GM23338 (cell line): ENCODE measurements at regions not wholly inside any gene's neighbourhood (a gene's known extent, or its start where the extent isn't known, plus 50 kb on each side); places are given as distances from the start of the nearest gene placed in this dataset.
A peak's percentile ranks its signal among the peaks of the same experiment; 100 is the strongest.

Experiments used
- ATAC-seq: fragments of 200-7000 bp; cut with Tn5 transposase; 3 replicates; pipeline ENCODE4 v1.9.1; 2020
- DNase-seq: peaks from one replicate; pipeline ENCODE4 v3.0.0-alpha.2; 2015; ENCODE audit warnings: low spot score
- H2AFZ ChIP-seq: fragments of 200-600 bp; sonication (generic); 2 replicates; pipeline ENCODE4 v1.8.0; 2016; ENCODE audit warnings: antibody characterized with exemption, mild to moderate bottlenecking, moderate library complexity
- H3F3A ChIP-seq: fragments of 200-600 bp; sonication (generic); replicated peaks from 2 replicates; pipeline ENCODE4 v1.8.0; 2017; ENCODE audit warnings: antibody characterized with exemption, mixed run types, low read depth
- H3K27ac ChIP-seq: fragments of 200-600 bp; sonication (generic); 2 replicates; pipeline ENCODE4 v1.6.1; 2016; ENCODE audit warnings: low read depth
- H3K27me3 ChIP-seq: fragments of 200-600 bp; sonication (generic); 2 replicates; pipeline ENCODE4 v1.8.0; 2016; ENCODE audit warnings: mild to moderate bottlenecking, mixed run types, moderate library complexity; ENCODE audit not compliant: insufficient read depth
- H3K36me3 ChIP-seq: fragments of 200-600 bp; sonication (generic); 2 replicates; pipeline ENCODE4 v1.8.0; 2016; ENCODE audit warnings: mild to moderate bottlenecking; ENCODE audit not compliant: insufficient read depth
- H3K4me1 ChIP-seq: fragments of 200-600 bp; sonication (generic); 2 replicates; pipeline ENCODE4 v1.8.0; 2016; ENCODE audit warnings: mild to moderate bottlenecking, moderate library complexity; ENCODE audit not compliant: insufficient read depth
- H3K4me2 ChIP-seq: fragments of 200-600 bp; sonication (generic); 2 replicates; pipeline ENCODE4 v1.7.1; 2017; ENCODE audit warnings: mixed run types
- H3K4me3 ChIP-seq: fragments of 200-600 bp; sonication (generic); 2 replicates; pipeline ENCODE4 v1.6.1; 2016; ENCODE audit warnings: mixed run types
- H3K79me2 ChIP-seq: fragments of 200-600 bp; sonication (generic); replicated peaks from 2 replicates; pipeline ENCODE4 v1.8.0; 2017; ENCODE audit warnings: mild to moderate bottlenecking; ENCODE audit not compliant: insufficient read depth
- H3K9me2 ChIP-seq: fragments of 200-600 bp; sonication (generic); 2 replicates; pipeline ENCODE4 v1.8.0; 2017; ENCODE audit not compliant: insufficient read depth
- H4K20me1 ChIP-seq: fragments of 200-600 bp; sonication (generic); replicated peaks from 2 replicates; pipeline ENCODE4 v1.8.0; 2017; ENCODE audit warnings: mild to moderate bottlenecking; ENCODE audit not compliant: insufficient read depth
- H3K27ac Mint-ChIP-seq: 2 replicates; pipeline ENCODE4 v1.8.0; 2020; ENCODE audit warnings: inconsistent platforms, mild to moderate bottlenecking, moderate library complexity, mixed read lengths
- H3K27me3 Mint-ChIP-seq: 3 replicates; pipeline ENCODE4 v1.8.0; 2022; ENCODE audit warnings: low read depth, mild to moderate bottlenecking, moderate library complexity, mixed read lengths, inconsistent platforms; ENCODE audit not compliant: insufficient read depth, poor library complexity
- H3K36me3 Mint-ChIP-seq: 3 replicates; pipeline ENCODE4 v1.8.0; 2021; ENCODE audit warnings: low read depth, mild to moderate bottlenecking, inconsistent platforms, moderate library complexity, mixed read lengths
- H3K4me1 Mint-ChIP-seq: 3 replicates; pipeline ENCODE4 v1.8.0; 2020; ENCODE audit warnings: mild to moderate bottlenecking, inconsistent platforms, mixed read lengths
- H3K4me3 Mint-ChIP-seq: 3 replicates; pipeline ENCODE4 v1.8.0; 2021; ENCODE audit warnings: moderate library complexity, mild to moderate bottlenecking, inconsistent platforms, mixed read lengths
- H3K9me3 Mint-ChIP-seq: 3 replicates; pipeline ENCODE4 v1.8.0; 2020; ENCODE audit warnings: moderate library complexity, mild to moderate bottlenecking, inconsistent platforms, mixed read lengths
- CREB1 ChIP-seq: fragments of 250-450 bp; sonication (Bioruptor Pico); IDR thresholded peaks from 2 replicates; pipeline ENCODE4 v1.5.0; 2020; ENCODE audit warnings: low read depth, mild to moderate bottlenecking, moderate library complexity
- EZH2phosphoT487 ChIP-seq: fragments of 200-600 bp; sonication (generic); IDR thresholded peaks from one replicate; pipeline ENCODE4 v1.8.1; 2018; ENCODE audit warnings: antibody characterized with exemption; ENCODE audit not compliant: unreplicated experiment
- POLR2AphosphoS5 ChIP-seq: IDR thresholded peaks from 2 replicates; pipeline ENCODE4 v1.6.1; 2016; ENCODE audit warnings: antibody characterized with exemption, low read depth
- STAT1 ChIP-seq: IDR thresholded peaks from one replicate; pipeline ENCODE4 v1.6.1; 2016; ENCODE audit warnings: antibody characterized with exemption; ENCODE audit not compliant: unreplicated experiment
- ZNF114 ChIP-seq: fragments of 250-450 bp; sonication (Bioruptor Pico); IDR thresholded peaks from 2 replicates; pipeline ENCODE4 v1.5.0; 2020; ENCODE audit warnings: mild to moderate bottlenecking, moderate library complexity
- ZNF331 ChIP-seq: fragments of 250-450 bp; sonication (Bioruptor Pico); IDR thresholded peaks from 2 replicates; pipeline ENCODE4 v1.5.0; 2020; ENCODE audit warnings: low read depth, mild to moderate bottlenecking, moderate library complexity
- TF ChIP-seq, protein P1 (sequence below): IDR thresholded peaks from 2 replicates; pipeline ENCODE4 v1.6.1; 2016; ENCODE audit warnings: antibody characterized with exemption
- TF ChIP-seq, protein P2 (sequence below), 2 experiments: fragments of 200-600 bp in 1 of 2; sonication (generic) in 1 of 2; conservative IDR thresholded peaks; 2 replicates each; pipeline versions ENCODE4 v1.5.1 to v1.6.1; 2016 to 2017; ENCODE audit warnings: antibody characterized with exemption in 2 of 2, low read depth in 2 of 2, mild to moderate bottlenecking in 2 of 2, moderate library complexity in 1 of 2
- TF ChIP-seq, protein P3 (sequence below): fragments of 250-450 bp; sonication (Bioruptor Pico); IDR thresholded peaks from 2 replicates; pipeline ENCODE4 v1.5.0; 2020; ENCODE audit warnings: mild to moderate bottlenecking, moderate library complexity

DNA sequence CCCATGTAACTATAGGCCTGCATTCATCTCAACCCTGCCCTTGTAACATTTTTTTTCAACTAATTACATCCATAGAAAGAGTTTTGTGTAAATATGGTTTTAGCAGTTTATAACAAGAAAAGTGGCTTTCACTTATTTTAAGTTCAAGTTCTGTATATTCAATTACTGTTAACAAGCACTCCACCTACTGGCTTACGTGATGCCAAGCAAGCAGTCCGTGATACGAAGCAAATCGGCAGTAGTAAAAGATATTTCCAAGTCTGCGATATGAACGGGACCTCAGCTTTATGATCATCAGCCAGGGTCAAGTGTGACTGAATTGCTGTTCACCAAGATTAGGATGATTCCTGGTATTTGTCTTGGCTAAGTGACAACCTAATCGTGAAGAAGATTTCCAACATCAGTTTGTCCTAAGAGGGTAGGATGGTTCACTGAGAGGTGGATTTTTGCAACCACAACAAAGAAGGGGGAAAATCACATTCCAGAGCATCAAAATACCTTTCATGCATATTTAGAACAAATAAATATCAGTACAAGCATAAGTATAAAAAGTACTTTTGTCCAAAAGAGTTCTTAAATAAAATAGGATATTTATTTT lies 456.2 kb downstream of the FOXG1 start:
- Mint-ChIP-seq H3K27me3 (no peaks in the 10 kb centered on the region), H3K4me1 (no peaks in the 10 kb centered on the region), H3K4me3 (no peak overlapping the region), H3K27ac (no peak overlapping the region), H3K36me3 (no peaks in the 10 kb centered on the region), H3K9me3 (no peaks in the 10 kb centered on the region)
- H2AFZ ChIP-seq: no peak overlapping the region
- H3K9me2 ChIP-seq: no peaks in the 10 kb centered on the region
- no peak overlapping the region for H3K27ac ChIP-seq
- H3K79me2 ChIP-seq: no peaks in the 10 kb centered on the region
- H3K36me3 ChIP-seq: no peaks in the 10 kb centered on the region
- no peaks in the 10 kb centered on the region for H4K20me1 ChIP-seq
- H3K27me3 ChIP-seq: no peaks in the 10 kb centered on the region
- ATAC-seq: peak; percentile 34; the same call in 1 of the 3 replicates
- TF ChIP-seq, protein P1, sequence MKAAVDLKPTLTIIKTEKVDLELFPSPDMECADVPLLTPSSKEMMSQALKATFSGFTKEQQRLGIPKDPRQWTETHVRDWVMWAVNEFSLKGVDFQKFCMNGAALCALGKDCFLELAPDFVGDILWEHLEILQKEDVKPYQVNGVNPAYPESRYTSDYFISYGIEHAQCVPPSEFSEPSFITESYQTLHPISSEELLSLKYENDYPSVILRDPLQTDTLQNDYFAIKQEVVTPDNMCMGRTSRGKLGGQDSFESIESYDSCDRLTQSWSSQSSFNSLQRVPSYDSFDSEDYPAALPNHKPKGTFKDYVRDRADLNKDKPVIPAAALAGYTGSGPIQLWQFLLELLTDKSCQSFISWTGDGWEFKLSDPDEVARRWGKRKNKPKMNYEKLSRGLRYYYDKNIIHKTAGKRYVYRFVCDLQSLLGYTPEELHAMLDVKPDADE: no peak
- TF ChIP-seq, protein P2, sequence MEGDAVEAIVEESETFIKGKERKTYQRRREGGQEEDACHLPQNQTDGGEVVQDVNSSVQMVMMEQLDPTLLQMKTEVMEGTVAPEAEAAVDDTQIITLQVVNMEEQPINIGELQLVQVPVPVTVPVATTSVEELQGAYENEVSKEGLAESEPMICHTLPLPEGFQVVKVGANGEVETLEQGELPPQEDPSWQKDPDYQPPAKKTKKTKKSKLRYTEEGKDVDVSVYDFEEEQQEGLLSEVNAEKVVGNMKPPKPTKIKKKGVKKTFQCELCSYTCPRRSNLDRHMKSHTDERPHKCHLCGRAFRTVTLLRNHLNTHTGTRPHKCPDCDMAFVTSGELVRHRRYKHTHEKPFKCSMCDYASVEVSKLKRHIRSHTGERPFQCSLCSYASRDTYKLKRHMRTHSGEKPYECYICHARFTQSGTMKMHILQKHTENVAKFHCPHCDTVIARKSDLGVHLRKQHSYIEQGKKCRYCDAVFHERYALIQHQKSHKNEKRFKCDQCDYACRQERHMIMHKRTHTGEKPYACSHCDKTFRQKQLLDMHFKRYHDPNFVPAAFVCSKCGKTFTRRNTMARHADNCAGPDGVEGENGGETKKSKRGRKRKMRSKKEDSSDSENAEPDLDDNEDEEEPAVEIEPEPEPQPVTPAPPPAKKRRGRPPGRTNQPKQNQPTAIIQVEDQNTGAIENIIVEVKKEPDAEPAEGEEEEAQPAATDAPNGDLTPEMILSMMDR (conservative IDR thresholded peaks at IDR 0.05; ENCODE audit: low read depth in 2 of 2): peak; percentile 58 to 64
- H3K4me1 ChIP-seq: no peaks in the 10 kb centered on the region
- H3K4me2 ChIP-seq: no peak overlapping the region
- no peak overlapping the region for H3K4me3 ChIP-seq
- DNase-seq: peak; percentile 51
- no peaks in the 10 kb centered on the region for H3F3A ChIP-seq

DNA sequence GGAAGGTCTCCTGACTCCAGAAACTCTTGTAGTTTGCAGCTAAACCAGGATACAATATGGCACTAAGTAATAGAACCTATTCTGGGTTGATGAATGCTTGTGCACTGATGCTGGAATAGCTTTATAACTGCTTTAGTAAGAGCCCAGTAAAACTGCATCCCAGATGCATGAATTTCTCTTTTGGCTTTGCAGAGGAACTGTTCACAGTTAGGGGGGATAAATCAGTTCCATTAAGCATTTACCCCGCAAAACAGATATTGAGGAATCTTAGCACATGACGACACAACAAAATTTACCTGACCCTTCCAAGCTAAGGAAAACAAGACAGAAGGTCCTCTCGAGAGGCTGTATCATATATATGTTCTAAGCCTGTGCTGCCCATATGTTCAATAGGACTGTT lies 457.4 kb downstream of the FOXG1 start:
- DNase-seq (no peak), ATAC-seq (no peak)
- Mint-ChIP-seq H3K27me3 (no peaks in the 10 kb centered on the region), H3K36me3 (no peaks in the 10 kb centered on the region), H3K27ac (no peak overlapping the region), H3K4me1 (no peaks in the 10 kb centered on the region), H3K4me3 (no peak overlapping the region), H3K9me3 (no peaks in the 10 kb centered on the region)
- Histone ChIP-seq H3K9me2 (no peaks in the 10 kb centered on the region), H3K27me3 (no peaks in the 10 kb centered on the region), H4K20me1 (no peaks in the 10 kb centered on the region), H3K4me3 (no peak overlapping the region), H3K79me2 (no peaks in the 10 kb centered on the region), H2AFZ (no peak overlapping the region), H3F3A (no peaks in the 10 kb centered on the region), H3K4me2 (no peak overlapping the region), H3K36me3 (no peaks in the 10 kb centered on the region), H3K4me1 (no peaks in the 10 kb centered on the region), H3K27ac (no peak overlapping the region)
- TF ChIP-seq ZNF114 (CRISPR knock-in tag) (no peak), EZH2phosphoT487 (no peak), ZNF331 (CRISPR knock-in tag) (no peak), POLR2AphosphoS5 (no peak), STAT1 (no peak), CREB1 (CRISPR knock-in tag) (no peak)
- TF ChIP-seq, protein P3, sequence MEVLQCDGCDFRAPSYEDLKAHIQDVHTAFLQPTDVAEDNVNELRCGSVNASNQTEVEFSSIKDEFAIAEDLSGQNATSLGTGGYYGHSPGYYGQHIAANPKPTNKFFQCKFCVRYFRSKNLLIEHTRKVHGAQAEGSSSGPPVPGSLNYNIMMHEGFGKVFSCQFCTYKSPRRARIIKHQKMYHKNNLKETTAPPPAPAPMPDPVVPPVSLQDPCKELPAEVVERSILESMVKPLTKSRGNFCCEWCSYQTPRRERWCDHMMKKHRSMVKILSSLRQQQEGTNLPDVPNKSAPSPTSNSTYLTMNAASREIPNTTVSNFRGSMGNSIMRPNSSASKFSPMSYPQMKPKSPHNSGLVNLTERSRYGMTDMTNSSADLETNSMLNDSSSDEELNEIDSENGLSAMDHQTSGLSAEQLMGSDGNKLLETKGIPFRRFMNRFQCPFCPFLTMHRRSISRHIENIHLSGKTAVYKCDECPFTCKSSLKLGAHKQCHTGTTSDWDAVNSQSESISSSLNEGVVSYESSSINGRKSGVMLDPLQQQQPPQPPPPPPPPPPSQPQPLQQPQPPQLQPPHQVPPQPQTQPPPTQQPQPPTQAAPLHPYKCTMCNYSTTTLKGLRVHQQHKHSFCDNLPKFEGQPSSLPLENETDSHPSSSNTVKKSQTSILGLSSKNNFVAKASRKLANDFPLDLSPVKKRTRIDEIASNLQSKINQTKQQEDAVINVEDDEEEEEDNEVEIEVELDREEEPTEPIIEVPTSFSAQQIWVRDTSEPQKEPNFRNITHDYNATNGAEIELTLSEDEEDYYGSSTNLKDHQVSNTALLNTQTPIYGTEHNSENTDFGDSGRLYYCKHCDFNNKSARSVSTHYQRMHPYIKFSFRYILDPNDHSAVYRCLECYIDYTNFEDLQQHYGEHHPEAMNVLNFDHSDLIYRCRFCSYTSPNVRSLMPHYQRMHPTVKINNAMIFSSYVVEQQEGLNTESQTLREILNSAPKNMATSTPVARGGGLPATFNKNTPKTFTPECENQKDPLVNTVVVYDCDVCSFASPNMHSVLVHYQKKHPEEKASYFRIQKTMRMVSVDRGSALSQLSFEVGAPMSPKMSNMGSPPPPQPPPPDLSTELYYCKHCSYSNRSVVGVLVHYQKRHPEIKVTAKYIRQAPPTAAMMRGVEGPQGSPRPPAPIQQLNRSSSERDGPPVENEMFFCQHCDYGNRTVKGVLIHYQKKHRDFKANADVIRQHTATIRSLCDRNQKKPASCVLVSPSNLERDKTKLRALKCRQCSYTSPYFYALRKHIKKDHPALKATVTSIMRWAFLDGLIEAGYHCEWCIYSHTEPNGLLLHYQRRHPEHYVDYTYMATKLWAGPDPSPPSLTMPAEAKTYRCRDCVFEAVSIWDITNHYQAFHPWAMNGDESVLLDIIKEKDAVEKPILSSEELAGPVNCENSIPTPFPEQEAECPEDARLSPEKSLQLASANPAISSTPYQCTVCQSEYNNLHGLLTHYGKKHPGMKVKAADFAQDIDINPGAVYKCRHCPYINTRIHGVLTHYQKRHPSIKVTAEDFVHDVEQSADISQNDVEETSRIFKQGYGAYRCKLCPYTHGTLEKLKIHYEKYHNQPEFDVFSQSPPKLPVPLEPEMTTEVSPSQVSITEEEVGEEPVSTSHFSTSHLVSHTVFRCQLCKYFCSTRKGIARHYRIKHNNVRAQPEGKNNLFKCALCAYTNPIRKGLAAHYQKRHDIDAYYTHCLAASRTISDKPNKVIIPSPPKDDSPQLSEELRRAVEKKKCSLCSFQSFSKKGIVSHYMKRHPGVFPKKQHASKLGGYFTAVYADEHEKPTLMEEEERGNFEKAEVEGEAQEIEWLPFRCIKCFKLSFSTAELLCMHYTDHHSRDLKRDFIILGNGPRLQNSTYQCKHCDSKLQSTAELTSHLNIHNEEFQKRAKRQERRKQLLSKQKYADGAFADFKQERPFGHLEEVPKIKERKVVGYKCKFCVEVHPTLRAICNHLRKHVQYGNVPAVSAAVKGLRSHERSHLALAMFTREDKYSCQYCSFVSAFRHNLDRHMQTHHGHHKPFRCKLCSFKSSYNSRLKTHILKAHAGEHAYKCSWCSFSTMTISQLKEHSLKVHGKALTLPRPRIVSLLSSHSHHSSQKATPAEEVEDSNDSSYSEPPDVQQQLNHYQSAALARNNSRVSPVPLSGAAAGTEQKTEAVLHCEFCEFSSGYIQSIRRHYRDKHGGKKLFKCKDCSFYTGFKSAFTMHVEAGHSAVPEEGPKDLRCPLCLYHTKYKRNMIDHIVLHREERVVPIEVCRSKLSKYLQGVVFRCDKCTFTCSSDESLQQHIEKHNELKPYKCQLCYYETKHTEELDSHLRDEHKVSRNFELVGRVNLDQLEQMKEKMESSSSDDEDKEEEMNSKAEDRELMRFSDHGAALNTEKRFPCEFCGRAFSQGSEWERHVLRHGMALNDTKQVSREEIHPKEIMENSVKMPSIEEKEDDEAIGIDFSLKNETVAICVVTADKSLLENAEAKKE: no peak
- TF ChIP-seq, protein P2 (conservative IDR thresholded peaks at IDR 0.05; ENCODE audit: low read depth in 2 of 2): no peak
